GM18951 (cell line): ENCODE measurements at regions not wholly inside any gene's neighbourhood (a gene's known extent, or its start where the extent isn't known, plus 50 kb on each side); places are given as distances from the start of the nearest gene placed in this dataset.

Source experiments
- POLR2A ChIP-seq: IDR thresholded peaks from 4 replicates; pipeline ENCODE4 v1.6.1; 2011; ENCODE audit warnings: mild to moderate bottlenecking; ENCODE audit not compliant: insufficient read length, insufficient read depth; ENCODE audit errors: extremely low read depth
- in situ Hi-C: fragments of 300-500 bp; cut with MboI; formaldehyde crosslinking; loops from one replicate; pipeline ENCODE4 v1.12.0; 2022; ENCODE audit warnings: low sequenced_read_pairs, mixed read lengths, inconsistent platforms; ENCODE audit not compliant: unreplicated experiment

- no peak for TF ChIP-seq POLR2A
- in situ Hi-C loops = no loop called here
Observed at GRCh38 chr9:120286530-120286929, 293.4 kb downstream of the CDK5RAP2 start.

- in situ Hi-C loops = no loop called here
Observed at GRCh38 chr9:120284821-120285220, 295.1 kb downstream of the CDK5RAP2 start.

GRCh38 chr9:120281665-120282064 lies 298.3 kb downstream of the CDK5RAP2 start:
- in situ Hi-C loops = no loop called here
- no peak for TF ChIP-seq POLR2A

More at GRCh38 chr9:120284821-120285220, 295.1 kb downstream of the CDK5RAP2 start:
- no peak for TF ChIP-seq POLR2A

GRCh38 chr9:120267929-120268328 lies 312.0 kb downstream of the CDK5RAP2 start:
- in situ Hi-C loops = no loop called here
- TF ChIP-seq POLR2A = no peak

- in situ Hi-C loops = no loop called here
- TF ChIP-seq POLR2A = no peak
Observed at GRCh38 chr9:120265791-120266190, 314.2 kb downstream of the CDK5RAP2 start.

- in situ Hi-C loops = no loop called here
- no peak for TF ChIP-seq POLR2A
Observed at GRCh38 chr9:120264528-120264927, 315.4 kb downstream of the CDK5RAP2 start.

- no peak for TF ChIP-seq POLR2A
- in situ Hi-C loops = no loop called here
Observed at GRCh38 chr9:120263836-120264235, 316.1 kb downstream of the CDK5RAP2 start.

GRCh38 chr9:120261419-120261818 lies 318.5 kb downstream of the CDK5RAP2 start:
- TF ChIP-seq POLR2A = no peak
- in situ Hi-C loops = no loop called here

GRCh38 chr9:120259100-120259499 lies 320.9 kb downstream of the CDK5RAP2 start:
- TF ChIP-seq POLR2A = no peak
- in situ Hi-C loops = no loop called here

- in situ Hi-C loops = no loop called here
Observed at GRCh38 chr9:120258096-120258495, 321.9 kb downstream of the CDK5RAP2 start.

GRCh38 chr9:120257483-120257882 lies 322.5 kb downstream of the CDK5RAP2 start:
- TF ChIP-seq POLR2A = no peak
- in situ Hi-C loops = no loop called here

More at GRCh38 chr9:120258096-120258495, 321.9 kb downstream of the CDK5RAP2 start:
- no peak for TF ChIP-seq POLR2A

GRCh38 chr9:120256146-120256545 lies 323.8 kb downstream of the CDK5RAP2 start:
- no peak for TF ChIP-seq POLR2A
- in situ Hi-C loops = no loop called here

GRCh38 chr9:120252248-120252647 lies 327.7 kb downstream of the CDK5RAP2 start:
- TF ChIP-seq POLR2A = no peak
- in situ Hi-C loops = no loop called here

- in situ Hi-C loops = no loop called here
- TF ChIP-seq POLR2A = no peak
Observed at GRCh38 chr9:120242116-120242811, 337.7 kb downstream of the CDK5RAP2 start.
